Astrocyte of the spinal cord (primary cell): ENCODE measurements at regions not wholly inside any gene's neighbourhood (a gene's known extent, or its start where the extent isn't known, plus 50 kb on each side); places are given as distances from the start of the nearest gene placed in this dataset.

Source experiments
- DNase-seq: peaks from one replicate; pipeline ENCODE4 v3.0.0; 2011; ENCODE audit warnings: low read depth, low spot score
- H3K4me3 ChIP-seq: 2 replicates; pipeline ENCODE4 v1.5.1; 2011; ENCODE audit warnings: low read depth, mild to moderate bottlenecking, low read length, moderate library complexity
- CTCF ChIP-seq: IDR thresholded peaks from 2 replicates; pipeline ENCODE4 v1.5.1; 2012; ENCODE audit warnings: low read depth, mild to moderate bottlenecking, low read length, inconsistent platforms
- in situ Hi-C: cut with HindIII; loops from 2 replicates; pipeline ENCODE4 v1.10.0; 2017; ENCODE audit warnings: low sequenced_read_pairs

GRCh38 chr6:47117314-47117713 is 75.2 kb upstream of the ADGRF1 start:
- TF ChIP-seq CTCF: no peak
- no peak for DNase-seq
- in situ Hi-C loops: no loop called here

GRCh38 chr6:47116606-47117005 is 74.5 kb upstream of the ADGRF1 start:
- no peak for DNase-seq
- H3K4me3 ChIP-seq: no peak overlapping the region
- TF ChIP-seq CTCF: no peak
- in situ Hi-C loops: no loop called here

More at GRCh38 chr6:47117314-47117713, 75.2 kb upstream of the ADGRF1 start:
- H3K4me3 ChIP-seq: no peak overlapping the region

GRCh38 chr6:47116086-47116485 is 74.0 kb upstream of the ADGRF1 start:
- in situ Hi-C loops: no loop called here
- DNase-seq: no peak
- TF ChIP-seq CTCF: no peak

GRCh38 chr6:47114460-47114859 is 72.3 kb upstream of the ADGRF1 start:
- H3K4me3 ChIP-seq: no peak overlapping the region
- no peak for DNase-seq
- in situ Hi-C loops: no loop called here
- TF ChIP-seq CTCF: no peak

More at GRCh38 chr6:47116086-47116485, 74.0 kb upstream of the ADGRF1 start:
- no peak overlapping the region for H3K4me3 ChIP-seq

- TF ChIP-seq CTCF: no peak
- DNase-seq: peak; percentile 61
- in situ Hi-C loops: no loop called here
- no peak overlapping the region for H3K4me3 ChIP-seq
These were observed 70.2 kb upstream of the ADGRF1 start for GRCh38 chr6:47112317-47112716.

- DNase-seq: peak; percentile 77
- TF ChIP-seq CTCF: no peak
- no peak overlapping the region for H3K4me3 ChIP-seq
- in situ Hi-C loops: no loop called here
These were observed 69.6 kb upstream of the ADGRF1 start for GRCh38 chr6:47111685-47112084.

- TF ChIP-seq CTCF: no peak
- DNase-seq: no peak
- H3K4me3 ChIP-seq: no peak overlapping the region
- in situ Hi-C loops: no loop called here
These were observed 67.1 kb upstream of the ADGRF1 start for GRCh38 chr6:47109281-47109680.
